Neural progenitor cell (in vitro differentiated cells): ENCODE measurements at regions not wholly inside any gene's neighbourhood (a gene's known extent, or its start where the extent isn't known, plus 50 kb on each side); places are given as distances from the start of the nearest gene placed in this dataset.

Experiments
- CTCF ChIP-seq: fragments of 200-600 bp; sonication (generic); IDR thresholded peaks from 2 replicates; pipeline ENCODE4 v1.5.1; 2017; ENCODE audit warnings: antibody characterized with exemption, mild to moderate bottlenecking
- EZH2 ChIP-seq: fragments of 200-600 bp; sonication (generic); IDR thresholded peaks from 2 replicates; pipeline ENCODE4 v1.6.1; 2017; ENCODE audit warnings: antibody characterized with exemption, mild to moderate bottlenecking, moderate library complexity

GRCh38 chr10:80784695-80785094, 247.0 kb downstream of the SH2D4B start:
- TF ChIP-seq CTCF (no peak), EZH2 (no peak)
